A673 (cell line): ENCODE measurements at regions not wholly inside any gene's neighbourhood (a gene's known extent, or its start where the extent isn't known, plus 50 kb on each side); places are given as distances from the start of the nearest gene placed in this dataset.

Source experiments
- CTCF ChIP-seq: fragments of 300-800, 200-600 bp; sonication (generic); conservative IDR thresholded peaks from 2 replicates; pipeline ENCODE4 v1.5.1; 2017; ENCODE audit warnings: low read depth, mild to moderate bottlenecking, antibody characterized with exemption, low read length, moderate library complexity, mixed read lengths
- EZH2 ChIP-seq: fragments of 200-600 bp; sonication (generic); IDR thresholded peaks from 2 replicates; pipeline ENCODE4 v1.6.1; 2017; ENCODE audit warnings: borderline replicate concordance, low read depth, mild to moderate bottlenecking, mixed read lengths, antibody characterized with exemption, low read length; ENCODE audit not compliant: poor library complexity, severe bottlenecking

- TF ChIP-seq CTCF (no peak), EZH2 (no peak)
Observed at GRCh38 chr3:137845666-137846065, 81.6 kb downstream of the SOX14 start.
